ENCODE measurements at regions not wholly inside any gene's neighbourhood (a gene's known extent, or its start where the extent isn't known, plus 50 kb on each side); places are given as distances from the start of the nearest gene placed in this dataset.

- DNase-seq: no peak
- Mint-ChIP-seq H3K36me3 (ENCODE audit: insufficient read depth, unreplicated experiment) (no peaks in the 10 kb centered on the region), H3K4me1 (ENCODE audit: low read depth, unreplicated experiment) (no peaks in the 10 kb centered on the region), H3K4me3 (ENCODE audit: low read depth, unreplicated experiment) (no peak overlapping the region), H3K9me3 (ENCODE audit: low read depth, unreplicated experiment) (no peaks in the 10 kb centered on the region), H3K27me3 (ENCODE audit: unreplicated experiment) (peaks cover 14% of the 10 kb centered on the region), H3K27ac (ENCODE audit: unreplicated experiment) (no peak overlapping the region)
- intact Hi-C loops (cut with micrococcal nuclease; ENCODE audit: unreplicated experiment): no loop called here
- BruUV-seq (replicated peaks): no TSS peak
- CTCF ChIA-PET: no interaction called here
- TF ChIP-seq CTCF (IDR thresholded peaks at IDR 0.05; ENCODE audit: unreplicated experiment): no peak
Measured at GRCh38 chr10:91343010-91343409, 67.1 kb upstream of the HECTD2 start.

- no peak for DNase-seq
- no peaks in the 10 kb centered on the region for H3K9me3 Mint-ChIP-seq (ENCODE audit: low read depth, unreplicated experiment)
- no peak overlapping the region for H3K27ac Mint-ChIP-seq (ENCODE audit: unreplicated experiment)
- BruUV-seq (replicated peaks): no TSS peak
- H3K4me1 Mint-ChIP-seq (ENCODE audit: low read depth, unreplicated experiment): no peaks in the 10 kb centered on the region
- intact Hi-C loops (cut with micrococcal nuclease; ENCODE audit: unreplicated experiment): no loop called here
- H3K27me3 Mint-ChIP-seq (ENCODE audit: unreplicated experiment): peaks cover 1% of the 10 kb centered on the region
- no peak overlapping the region for H3K4me3 Mint-ChIP-seq (ENCODE audit: low read depth, unreplicated experiment)
- H3K36me3 Mint-ChIP-seq (ENCODE audit: insufficient read depth, unreplicated experiment): no peaks in the 10 kb centered on the region
- TF ChIP-seq CTCF (IDR thresholded peaks at IDR 0.05; ENCODE audit: unreplicated experiment): no peak
- CTCF ChIA-PET: no interaction called here
Measured at GRCh38 chr10:91344117-91344856, 65.9 kb upstream of the HECTD2 start.

- intact Hi-C loops (cut with micrococcal nuclease; ENCODE audit: unreplicated experiment): no loop called here
- BruUV-seq (replicated peaks): no TSS peak
Measured at GRCh38 chr10:91345716-91346115, 64.4 kb upstream of the HECTD2 start.

GRCh38 chr10:91347529-91347928, 62.6 kb upstream of the HECTD2 start:
- Mint-ChIP-seq H3K36me3 (ENCODE audit: insufficient read depth, unreplicated experiment) (no peaks in the 10 kb centered on the region), H3K4me1 (ENCODE audit: low read depth, unreplicated experiment) (no peaks in the 10 kb centered on the region), H3K27me3 (ENCODE audit: unreplicated experiment) (no peaks in the 10 kb centered on the region), H3K4me3 (ENCODE audit: low read depth, unreplicated experiment) (no peak overlapping the region), H3K27ac (ENCODE audit: unreplicated experiment) (no peak overlapping the region), H3K9me3 (ENCODE audit: low read depth, unreplicated experiment) (no peaks in the 10 kb centered on the region)
- no peak for DNase-seq
- no peak for TF ChIP-seq CTCF (IDR thresholded peaks at IDR 0.05; ENCODE audit: unreplicated experiment)
- no TSS peak for BruUV-seq (replicated peaks)
- CTCF ChIA-PET: no interaction called here
- intact Hi-C loops (cut with micrococcal nuclease; ENCODE audit: unreplicated experiment): no loop called here

More at GRCh38 chr10:91345716-91346115, 64.4 kb upstream of the HECTD2 start:
- DNase-seq: no peak
- no peaks in the 10 kb centered on the region for H3K27me3 Mint-ChIP-seq (ENCODE audit: unreplicated experiment)
- no peak for TF ChIP-seq CTCF (IDR thresholded peaks at IDR 0.05; ENCODE audit: unreplicated experiment)
- no peak overlapping the region for H3K4me3 Mint-ChIP-seq (ENCODE audit: low read depth, unreplicated experiment)
- H3K4me1 Mint-ChIP-seq (ENCODE audit: low read depth, unreplicated experiment): no peaks in the 10 kb centered on the region
- H3K27ac Mint-ChIP-seq (ENCODE audit: unreplicated experiment): no peak overlapping the region
- no peaks in the 10 kb centered on the region for H3K9me3 Mint-ChIP-seq (ENCODE audit: low read depth, unreplicated experiment)
- H3K36me3 Mint-ChIP-seq (ENCODE audit: insufficient read depth, unreplicated experiment): no peaks in the 10 kb centered on the region
- CTCF ChIA-PET: no interaction called here
